Non-pigmented ciliary epithelial cell (primary cell): ENCODE measurements at regions not wholly inside any gene's neighbourhood (a gene's known extent, or its start where the extent isn't known, plus 50 kb on each side); places are given as distances from the start of the nearest gene placed in this dataset.

Experiments used
- DNase-seq: peaks from one replicate; pipeline ENCODE4 v3.0.0-alpha.2; 2010; ENCODE audit warnings: low read depth

- no peak for DNase-seq
These were observed 462.4 kb upstream of the TRIB2 start for GRCh38 chr2:12254280-12254860.

DNA sequence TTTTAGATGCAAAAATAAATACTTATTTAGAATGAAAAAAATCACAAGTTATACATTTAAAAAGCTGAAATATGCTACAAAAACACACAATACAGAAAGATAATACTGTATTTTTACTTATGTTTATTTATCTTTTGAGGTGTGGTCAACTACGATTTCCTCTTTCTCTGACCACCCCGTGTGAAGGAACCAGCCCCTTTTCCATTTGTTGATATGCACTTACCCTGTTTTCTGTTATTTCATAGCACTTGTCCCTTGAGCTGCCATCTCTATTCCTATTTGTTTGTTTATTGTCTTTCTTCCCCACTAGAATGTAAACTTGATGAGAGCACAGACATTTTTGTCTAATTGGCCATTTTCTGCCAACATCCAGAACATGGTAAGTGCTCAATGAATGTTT lies 460.5 kb upstream of the TRIB2 start:
- DNase-seq = no peak

GRCh38 chr2:12257476-12257875 lies 459.3 kb upstream of the TRIB2 start:
- DNase-seq = no peak

- DNase-seq = no peak
These were observed 457.2 kb upstream of the TRIB2 start for GRCh38 chr2:12259493-12259892.

DNA sequence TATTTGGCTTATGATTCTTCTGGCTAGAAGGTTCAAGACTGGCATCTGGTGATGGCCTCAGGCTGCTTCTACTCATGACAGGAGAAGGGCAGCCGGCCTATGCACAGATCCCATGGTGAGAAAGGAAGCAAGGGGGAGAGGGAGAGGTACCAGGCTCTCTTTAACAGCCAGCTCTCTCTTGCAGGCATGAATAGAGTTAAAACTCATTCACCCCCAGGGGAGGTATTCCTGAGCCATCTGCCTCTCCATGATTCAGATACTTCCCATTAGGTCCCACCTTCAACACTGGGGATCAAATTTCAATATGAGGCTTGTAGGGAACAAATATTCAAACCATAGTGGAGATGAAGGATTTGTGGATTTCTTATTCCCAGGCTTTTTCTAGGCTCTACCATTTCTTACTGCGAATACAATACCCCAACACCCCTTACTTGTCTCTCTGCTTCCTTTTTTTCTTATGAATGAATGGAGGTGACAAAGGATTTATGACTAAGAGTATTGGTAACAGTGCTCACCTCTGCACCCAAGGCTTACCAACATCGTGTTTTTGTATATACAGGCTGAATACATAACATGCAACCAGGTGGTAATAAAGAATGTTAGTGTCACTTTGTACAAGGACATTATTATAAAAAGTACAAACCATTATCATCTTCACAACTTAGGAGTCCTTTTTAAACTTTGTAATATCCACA lies 454.6 kb upstream of the TRIB2 start:
- DNase-seq = no peak

DNA sequence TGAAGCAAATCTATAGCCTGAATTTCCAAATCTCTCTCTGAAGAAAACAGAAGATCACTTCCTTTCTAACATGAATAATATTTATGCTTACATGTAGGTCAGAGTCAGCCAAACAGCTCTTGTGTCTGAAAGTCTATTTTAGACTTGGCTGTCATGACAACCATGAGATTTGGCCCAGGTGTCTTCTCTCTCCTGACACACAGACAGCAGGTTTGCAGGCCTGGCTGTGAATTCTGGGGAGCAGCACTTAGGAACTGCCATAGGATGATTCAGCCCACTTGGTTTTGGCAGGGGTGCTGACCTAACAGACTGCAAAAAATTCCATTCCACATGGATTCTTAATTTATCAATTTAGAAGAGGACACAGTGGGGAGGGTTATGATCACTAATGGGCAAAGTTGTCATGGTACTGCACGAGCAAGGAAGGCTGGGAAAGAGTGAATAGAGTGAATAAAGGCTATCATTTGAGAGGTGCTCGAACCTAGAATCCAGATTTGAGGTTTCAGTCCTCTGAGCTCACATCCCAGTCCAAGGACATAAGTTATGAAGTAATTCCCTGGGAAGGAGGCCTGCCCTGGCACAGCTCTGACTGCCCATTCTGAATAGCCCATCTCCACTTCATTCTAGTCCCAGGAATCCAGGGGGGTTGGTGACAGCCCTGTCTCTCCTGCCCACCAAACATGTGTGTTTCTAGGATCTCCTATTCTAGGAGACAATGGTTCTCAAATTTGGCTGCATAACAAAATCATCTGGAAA lies 453.9 kb upstream of the TRIB2 start:
- DNase-seq = no peak

- DNase-seq = no peak
These were observed 453.0 kb upstream of the TRIB2 start for GRCh38 chr2:12263730-12264129.

DNA sequence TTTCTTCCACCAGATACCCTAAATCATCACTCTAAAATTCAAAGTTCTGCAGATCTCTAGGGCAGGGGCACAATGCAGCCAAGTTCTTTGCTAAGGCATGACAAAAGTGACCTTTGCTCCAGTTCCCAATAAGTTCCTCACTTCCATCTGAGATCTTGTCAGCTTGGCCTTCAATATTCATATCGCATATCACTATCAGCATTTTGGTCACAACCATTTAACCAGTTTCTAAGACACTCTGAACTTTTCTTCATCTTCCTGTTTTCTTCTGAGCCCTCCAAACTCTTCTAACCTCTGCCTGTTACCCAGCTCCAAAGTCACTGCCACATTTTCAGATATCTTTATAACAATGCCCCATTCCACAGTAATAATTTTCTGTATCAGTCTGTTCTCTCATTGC lies 452.6 kb upstream of the TRIB2 start:
- no peak for DNase-seq

GRCh38 chr2:12265646-12266045 lies 451.1 kb upstream of the TRIB2 start:
- DNase-seq = no peak

GRCh38 chr2:12267042-12267441 lies 449.7 kb upstream of the TRIB2 start:
- no peak for DNase-seq

- no peak for DNase-seq
These were observed 447.4 kb upstream of the TRIB2 start for GRCh38 chr2:12269041-12269972.

DNA sequence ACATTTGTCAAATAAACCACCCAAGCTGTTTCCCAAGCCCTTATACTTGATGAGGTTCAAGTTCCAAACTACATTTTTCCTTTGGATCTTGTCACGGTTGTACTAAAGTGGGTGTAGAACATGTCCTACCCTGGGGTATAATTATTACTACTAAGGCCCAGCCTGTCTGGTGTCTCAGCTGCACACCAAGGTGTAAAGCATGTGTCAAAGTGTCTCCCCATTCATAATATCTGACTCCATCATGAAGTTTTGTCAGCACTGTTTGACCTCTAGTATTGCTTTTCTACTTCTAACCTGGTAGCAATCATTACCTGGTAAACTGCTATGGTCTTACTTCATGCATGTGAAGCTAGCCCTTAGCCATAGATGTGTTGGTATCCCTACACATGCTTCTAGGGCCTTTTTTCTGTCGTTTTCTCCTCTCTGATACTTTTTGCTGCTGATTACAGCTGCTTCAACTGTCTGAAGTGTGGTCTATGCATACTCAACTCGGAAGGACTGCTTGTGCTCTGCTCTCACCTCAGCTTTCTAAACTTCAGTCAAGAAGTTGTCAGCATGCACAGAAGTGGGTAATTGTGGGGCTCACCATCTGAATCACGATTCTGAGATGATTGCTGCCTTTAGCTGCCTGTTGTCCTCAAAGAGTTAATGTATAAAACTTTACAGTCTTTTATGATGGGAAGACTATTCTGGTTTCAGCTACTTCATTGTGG lies 445.7 kb upstream of the TRIB2 start:
- DNase-seq = no peak

DNA sequence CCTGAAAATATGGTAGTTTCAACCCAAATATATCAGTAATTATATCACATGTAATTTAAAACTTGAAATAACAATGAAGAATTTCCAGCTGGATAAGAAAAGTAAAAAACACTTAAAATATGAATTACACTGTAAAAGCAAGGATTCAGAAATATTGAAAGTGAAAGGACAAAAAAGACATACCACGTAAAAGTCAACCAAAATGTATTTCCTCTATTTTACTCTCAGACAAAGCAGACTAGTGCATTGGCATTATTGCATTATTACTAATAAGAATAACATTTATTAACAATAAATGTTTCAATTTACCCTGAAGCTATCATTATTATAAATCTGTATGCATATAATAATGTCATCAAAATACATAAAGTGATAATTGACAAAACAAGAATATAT lies 445.1 kb upstream of the TRIB2 start:
- DNase-seq = no peak

DNA sequence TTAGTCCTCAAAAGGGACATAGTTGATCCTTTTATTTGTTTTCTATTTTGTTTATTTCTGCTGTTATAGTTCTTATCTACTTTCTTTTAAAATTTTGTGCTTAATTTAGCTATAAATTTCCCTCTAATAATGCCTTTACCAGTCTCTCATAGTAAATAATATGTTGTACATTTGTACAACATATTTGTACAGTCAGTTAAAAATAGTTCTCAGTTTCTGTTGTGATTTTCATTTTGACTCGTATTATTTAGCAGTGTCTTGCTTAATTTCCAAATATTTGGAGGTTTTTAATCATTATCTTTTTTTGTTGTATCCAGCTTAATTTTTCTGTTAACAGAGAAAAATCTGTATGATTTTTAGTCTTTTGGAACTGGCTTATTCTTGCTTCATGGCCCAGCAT lies 443.6 kb upstream of the TRIB2 start:
- DNase-seq = no peak

DNA sequence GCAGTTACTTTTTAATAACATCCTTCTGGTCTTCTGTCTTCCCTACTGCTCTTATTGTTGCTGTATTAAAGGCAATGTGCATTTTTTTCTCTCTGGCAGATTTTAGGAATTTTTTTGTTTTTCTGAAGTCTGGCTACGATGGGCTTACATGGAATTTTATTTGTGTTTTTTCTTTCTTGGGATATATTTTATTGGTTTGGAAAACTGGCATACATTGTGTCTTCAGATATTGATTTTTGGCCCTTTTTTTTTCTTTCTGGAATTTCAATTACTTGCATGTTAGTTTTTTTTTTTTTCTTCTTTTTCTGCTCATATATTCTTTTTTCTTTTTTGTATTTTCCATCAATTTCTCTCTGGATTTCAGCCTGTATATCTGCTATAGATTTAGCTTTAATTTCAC lies 442.1 kb upstream of the TRIB2 start:
- DNase-seq = no peak

DNA sequence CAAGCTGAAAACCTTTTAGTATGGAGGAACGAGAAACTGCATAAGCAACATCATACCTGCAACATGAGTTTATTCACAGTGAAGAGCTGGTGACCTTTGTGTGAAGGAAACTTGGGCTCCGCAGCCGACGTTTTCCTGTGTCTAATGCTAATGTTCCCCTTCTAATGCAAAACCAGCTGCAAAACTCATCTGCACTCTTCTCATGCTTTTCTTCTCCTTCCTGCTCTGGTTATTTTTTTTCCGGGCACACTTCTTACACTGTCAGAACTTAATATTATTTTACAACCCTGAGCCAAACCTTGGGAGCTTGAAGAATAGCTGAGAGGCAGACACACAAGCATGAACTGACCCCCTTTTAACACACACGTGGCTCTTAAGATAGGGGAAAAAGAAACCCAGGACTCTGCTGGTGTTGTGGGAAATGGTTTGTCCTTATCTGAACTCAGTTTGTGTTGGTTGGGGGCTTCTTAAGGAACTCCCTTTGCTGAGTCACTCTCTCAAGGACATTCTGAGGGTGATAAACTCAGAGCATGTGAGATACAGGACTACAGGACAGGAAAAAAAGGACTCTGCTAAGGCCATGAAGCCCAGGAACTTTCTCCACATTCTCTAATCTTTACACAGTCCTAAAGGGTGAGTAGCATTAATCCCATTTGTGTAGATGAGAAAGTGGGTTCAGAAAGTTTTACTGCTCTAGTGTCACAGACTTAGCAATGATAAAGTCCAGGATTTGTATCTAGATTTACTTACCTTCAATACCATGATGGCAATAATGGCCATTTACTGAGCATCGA lies 439.3 kb upstream of the TRIB2 start:
- DNase-seq = no peak

DNA sequence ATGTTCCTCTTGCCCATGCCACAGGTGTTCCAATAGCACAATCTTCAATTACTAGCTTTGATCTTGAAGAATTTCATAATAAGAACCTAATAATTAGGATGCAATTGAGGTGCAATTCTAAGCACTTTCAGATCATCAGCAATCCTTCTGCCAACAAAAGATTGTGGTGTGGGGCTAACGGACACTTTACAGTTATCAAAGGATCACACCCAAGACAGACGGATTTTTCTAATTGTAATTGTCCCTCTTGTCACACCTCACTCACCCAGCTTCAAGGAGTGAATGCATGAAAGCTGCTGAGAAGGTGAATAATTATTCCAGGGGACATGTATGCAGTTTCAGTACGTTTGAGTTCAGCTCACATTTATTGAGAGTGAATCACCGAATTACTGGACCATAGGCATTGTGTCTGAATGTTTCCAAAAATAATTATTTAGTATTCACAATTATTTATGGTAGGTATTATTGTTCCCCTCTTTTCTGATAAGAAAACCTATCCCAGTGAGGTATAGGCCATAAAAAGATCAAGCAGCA lies 438.5 kb upstream of the TRIB2 start:
- no peak for DNase-seq

- no peak for DNase-seq
These were observed 433.7 kb upstream of the TRIB2 start for GRCh38 chr2:12282780-12283695.

DNA sequence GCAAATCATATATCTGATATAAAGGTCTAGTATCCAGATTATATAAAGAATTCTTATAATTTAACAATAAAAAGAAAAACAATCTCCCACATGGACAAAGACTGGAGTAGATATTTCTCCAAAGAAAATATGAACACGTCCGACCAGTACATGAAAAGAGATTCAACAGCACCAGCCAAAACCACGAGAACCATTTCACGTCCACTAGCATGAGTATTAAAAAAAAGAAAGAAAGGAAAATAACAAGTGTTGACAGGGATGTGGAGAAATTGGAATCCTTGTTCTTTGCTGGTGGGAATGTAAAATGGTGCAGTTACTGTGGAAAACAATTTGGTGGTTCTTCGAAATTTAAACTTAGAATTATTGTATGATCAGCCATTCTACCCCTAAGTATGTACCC lies 432.7 kb upstream of the TRIB2 start:
- no peak for DNase-seq

GRCh38 chr2:12284487-12284886 lies 432.2 kb upstream of the TRIB2 start:
- DNase-seq = no peak
